CD4-positive, alpha-beta T cell treated with Interleukin-12 subunit alpha and Interleukin-12 subunit beta, for 1 hour (primary cell): ENCODE measurements at regions not wholly inside any gene's neighbourhood (a gene's known extent, or its start where the extent isn't known, plus 50 kb on each side); places are given as distances from the start of the nearest gene placed in this dataset.

Experiments
- DNase-seq: peaks from one replicate; pipeline ENCODE4 v3.0.0-alpha.2; 2020

DNA sequence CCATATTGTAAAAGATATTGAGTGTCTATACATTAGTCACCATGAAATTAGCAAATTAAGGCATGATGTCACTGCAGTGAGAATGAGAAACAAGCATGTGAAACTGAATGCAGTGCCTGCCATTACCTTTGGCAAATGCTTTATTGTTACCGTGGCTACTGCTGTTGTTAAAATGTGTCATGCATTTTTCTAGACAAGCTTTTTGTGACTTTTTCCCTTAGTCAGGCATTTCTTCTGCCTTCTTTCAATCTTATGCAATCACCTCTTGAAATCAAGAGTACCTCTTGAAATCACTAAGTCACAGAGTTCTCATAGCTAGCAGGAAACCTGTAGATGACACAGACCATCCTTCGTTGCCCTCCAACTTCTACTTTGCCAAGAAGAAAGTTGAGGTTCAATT is 461.7 kb upstream of the TENM4 start:
- no peak for DNase-seq

DNA sequence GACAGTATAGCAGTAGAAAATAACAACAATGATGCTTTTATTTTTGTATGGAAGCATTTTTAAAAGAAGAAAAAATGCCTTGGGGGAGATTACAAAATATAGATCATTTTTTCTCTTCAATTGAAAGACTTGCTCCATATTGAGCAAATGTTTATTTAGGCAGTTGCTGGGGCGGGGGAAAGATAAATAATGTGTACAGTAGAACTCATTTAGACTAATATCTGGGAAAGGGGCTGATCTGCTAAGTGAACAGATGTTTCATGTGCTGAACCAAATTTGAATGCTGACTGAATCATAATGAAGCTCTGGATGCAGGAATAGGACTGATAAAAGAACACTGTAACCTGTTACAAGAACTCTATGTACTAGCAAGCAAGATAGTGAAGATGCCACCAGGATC is 457.1 kb upstream of the TENM4 start:
- no peak for DNase-seq

DNA sequence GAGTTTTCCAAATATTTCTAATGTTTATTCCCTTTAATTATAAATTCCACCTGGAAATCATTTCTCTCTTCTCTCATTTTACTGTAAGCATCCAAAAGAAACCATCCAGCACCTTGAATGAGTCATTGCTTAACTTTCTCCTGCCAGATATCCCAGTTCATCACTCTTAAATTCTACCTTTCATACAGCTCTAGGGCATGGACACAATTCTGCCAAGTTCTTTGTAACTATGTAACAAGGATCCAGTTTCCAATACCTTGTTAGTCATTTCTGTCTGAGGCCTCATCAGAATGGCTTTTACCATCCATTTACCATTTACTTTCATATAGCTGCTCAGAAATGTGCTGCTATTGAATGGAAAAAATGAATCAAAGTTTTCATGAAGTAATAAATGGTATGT is 455.4 kb upstream of the TENM4 start:
- no peak for DNase-seq

DNA sequence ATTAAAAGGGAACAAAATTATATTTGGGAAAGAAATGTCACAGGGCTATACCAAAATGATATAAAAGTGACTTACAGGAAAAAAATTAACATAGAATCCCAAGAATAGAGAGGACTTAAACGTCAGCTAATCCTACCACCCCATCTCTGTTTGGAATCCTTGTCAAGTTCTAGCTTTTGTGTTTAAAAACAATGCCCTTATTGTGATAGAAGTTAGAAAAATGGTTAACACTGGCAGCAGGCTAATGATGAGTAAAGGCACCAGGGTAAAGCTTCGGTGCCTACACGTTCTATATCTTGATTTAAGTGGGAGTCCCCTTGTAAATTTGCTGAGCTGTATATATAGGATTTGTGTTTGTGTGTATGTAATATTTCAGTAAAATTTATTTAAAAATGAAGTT is 453.3 kb upstream of the TENM4 start:
- DNase-seq, result no peak

DNA sequence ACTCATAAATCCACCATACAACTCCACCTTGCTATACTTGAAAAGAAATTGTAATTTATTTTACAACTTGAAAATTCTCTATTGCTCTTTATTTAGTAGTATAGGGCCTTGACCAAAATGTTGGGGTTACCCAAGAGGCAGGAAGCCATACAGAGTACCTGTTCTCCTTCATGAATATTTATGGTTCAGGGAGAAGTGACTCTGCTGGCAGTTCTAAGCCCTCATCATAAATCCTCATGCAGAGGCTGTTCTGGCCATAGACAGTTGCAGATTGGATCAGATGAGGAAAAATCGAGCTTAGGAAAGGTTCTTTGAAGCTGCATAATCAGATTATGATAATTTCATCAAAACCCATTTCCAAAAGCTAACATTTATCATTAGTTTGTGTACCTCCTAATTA is 449.4 kb upstream of the TENM4 start:
- DNase-seq, result no peak

DNA sequence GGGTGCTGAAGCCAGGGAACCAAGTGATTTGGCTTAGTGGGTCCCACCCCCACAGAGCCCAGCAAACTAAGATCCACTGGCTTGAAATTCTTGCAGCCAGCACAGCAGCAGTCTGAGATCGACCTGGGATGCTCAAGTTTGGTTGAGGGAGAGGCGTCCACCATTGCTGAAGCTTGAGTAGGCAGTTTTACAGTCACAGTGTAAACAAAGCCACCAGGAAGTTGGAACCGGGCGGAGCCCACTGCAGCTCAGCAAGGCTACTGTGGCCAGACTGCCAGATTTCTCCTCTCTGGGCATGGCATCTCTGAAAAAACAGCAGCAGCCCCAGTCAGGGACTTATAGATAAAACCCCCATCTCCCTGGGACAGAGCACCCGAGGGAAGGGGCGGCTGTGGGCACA is 424.1 kb upstream of the TENM4 start:
- no peak for DNase-seq

DNA sequence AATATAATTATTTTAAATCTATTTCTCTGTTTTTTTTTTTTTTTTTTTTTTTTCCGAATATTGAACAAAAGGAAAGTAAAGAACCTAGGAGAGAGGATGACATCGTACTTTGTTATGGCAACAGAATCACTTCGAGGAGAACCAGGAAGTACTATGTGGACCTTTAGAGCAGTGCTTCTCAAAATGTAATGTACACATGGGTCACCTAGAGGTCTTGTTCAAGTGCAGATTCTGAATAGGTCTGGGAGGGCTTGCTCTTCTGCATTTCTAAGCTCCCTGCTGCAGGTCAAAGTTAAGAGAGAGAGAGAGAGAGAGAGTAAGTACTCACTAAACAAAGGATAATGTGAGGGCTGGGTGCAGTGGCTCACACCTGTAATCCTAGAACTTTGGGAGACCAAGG is 419.5 kb upstream of the TENM4 start:
- no peak for DNase-seq

DNA sequence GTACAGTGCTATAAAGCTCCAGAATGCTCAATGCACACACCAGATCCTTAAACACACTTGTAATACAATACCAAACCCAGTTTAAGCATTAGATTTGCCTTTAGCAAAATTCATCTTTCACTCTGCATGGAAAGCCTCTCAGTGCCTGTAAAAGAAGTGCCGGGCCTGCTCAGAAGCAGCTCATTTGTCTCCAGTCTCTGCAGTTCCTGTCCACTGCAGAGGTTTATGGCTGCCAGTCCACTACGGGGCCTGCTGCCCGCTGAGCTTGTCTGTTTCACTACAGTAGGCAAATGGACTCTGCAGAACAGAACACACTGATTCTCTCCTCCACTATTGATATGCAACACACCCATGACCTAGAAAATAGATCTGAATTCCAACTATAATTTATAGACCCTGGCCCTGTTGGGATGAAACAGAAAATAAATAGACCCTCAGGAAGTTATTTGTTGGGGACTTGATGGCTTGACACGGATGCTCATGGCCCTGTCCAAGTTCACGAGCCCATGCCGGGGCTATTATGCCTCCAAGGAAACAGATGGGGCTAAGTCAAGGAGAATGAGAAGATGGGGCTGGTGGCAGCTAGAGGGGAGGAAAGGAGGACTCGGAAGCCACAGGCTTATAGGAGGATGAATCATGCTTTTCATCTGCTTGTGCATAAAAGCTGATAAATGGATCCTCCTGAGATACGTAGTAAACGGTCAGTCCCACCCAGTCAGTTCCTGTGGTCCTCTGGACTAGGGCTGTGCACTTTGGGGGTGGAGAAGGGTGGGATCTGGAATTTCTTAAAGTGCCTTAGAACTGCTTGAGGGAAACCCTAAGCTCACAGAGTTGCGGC is 416.8 kb upstream of the TENM4 start:
- DNase-seq, result no peak

DNA sequence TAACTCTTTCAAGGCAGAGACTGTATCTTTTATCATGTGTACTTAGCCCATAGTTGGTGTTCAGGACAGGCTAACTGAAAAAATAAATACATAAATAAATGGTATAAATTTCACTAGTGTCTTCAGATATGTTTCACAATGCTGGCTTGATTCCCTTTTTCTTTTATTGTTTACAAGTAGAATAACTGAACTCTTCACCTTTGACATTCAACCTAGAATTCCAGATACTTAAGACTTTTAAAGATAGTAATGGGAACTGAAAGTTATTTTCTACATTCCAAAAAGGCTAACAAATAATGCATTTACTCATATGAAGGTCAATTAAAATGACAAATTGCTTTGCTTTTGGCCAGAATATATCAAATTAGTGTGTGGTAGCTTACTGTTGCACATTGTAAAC is 411.3 kb upstream of the TENM4 start:
- no peak for DNase-seq

DNA sequence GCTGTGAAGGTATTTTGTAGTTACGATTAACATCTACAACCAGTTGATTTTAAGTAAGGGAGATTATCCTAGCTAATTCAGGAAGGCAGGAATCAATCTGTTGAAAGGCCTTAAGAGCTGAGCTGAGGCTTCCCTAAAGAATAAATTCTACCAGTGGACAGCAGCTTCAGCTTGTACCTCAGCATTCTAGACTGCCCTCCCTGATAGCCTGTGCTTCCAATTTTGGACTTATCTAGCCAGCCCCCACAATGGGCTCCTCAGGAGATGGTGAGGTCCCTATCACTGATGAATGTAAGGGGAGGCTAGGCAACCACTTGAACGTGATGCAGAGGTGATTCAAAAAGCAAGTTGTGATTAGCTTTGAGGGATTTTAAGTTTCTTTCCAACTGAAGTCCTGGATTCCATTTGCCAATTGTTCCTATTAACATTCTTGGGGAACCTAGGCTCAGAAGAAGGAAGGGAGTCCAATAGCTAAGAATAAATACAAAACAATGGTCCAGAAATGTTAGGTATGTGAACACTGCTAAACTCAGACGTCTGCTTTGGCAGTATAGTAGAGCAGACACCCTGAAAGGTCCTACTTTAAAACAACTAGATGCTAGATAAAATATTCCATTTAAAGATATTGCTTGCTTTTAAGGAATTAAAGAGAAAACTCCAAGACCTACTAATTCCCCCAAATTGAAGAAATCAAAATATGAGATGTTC is 404.3 kb upstream of the TENM4 start:
- no peak for DNase-seq

DNA sequence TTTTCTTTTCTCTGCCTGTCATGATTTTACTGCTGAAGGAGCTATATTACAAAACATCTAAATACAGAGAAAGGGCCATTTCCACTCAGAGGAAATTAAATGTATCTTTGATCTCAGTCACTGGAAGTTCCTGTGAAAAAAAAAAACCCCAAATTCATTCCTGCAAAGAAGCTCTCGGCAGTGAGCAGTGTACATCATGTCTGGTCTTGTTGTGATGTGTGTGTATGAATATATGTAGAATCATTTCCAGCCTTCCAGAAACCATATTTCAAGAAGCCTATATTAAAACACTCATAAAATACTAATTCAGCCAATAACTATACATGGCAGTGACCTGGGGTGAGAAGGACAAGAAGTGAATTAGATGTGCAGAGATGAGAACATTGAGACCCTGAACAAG is 393.2 kb upstream of the TENM4 start:
- DNase-seq, result no peak

DNA sequence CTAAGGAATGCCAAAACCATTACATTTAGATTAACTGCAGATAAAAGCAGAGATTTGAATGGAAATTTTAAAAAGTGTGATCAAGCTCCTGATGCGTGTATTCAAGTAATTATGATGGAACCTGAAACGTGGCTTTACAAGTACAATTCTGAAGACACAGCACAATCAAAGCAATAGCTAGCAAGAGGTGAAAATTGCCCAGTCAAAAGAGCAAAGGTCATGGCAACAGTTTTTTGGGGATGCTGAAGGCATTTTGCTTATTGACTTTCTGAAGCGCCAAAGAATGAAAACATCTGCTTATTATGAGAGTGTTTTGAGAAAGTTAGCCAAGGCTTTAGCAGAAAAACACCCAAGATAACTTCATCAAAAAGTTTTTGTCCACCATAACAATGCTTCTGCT is 389.6 kb upstream of the TENM4 start:
- no peak for DNase-seq

DNA sequence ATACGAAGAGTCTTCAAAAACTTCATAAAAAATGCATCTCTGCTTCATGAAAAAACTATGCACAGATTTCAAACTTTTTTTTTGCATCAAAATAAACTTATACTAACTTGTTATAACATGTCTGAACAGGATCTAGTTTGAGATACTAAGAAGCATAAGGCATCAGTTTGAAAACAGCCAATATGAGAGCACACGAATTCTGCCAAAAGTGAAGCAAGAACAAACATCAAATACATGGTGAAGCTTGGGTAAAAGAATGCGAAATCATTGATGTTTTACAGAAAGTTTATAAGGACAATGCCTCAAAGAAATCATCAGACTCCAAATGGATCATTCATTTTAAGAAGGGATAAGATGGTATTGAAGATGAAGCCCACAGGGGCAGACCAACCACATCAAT is 389.1 kb upstream of the TENM4 start:
- no peak for DNase-seq

DNA sequence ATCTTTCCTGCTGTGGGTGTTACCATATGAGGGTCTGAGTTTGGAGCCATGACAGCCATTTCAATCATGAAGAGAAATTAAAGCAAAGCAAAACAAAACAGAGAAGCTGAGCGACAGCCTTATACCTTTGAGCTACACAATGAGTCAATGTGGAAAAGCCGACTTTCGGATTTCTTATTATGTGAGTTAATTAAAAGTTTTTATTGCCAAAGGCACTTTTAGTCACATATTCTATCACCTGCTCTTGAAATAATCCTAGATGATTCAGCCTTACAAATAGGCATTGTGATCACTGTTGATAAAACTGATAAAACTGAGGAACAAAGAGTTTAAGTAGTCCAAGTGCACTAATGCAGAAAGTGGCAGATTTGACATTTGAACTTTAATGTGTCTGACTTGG is 381.9 kb upstream of the TENM4 start:
- DNase-seq, result no peak

DNA sequence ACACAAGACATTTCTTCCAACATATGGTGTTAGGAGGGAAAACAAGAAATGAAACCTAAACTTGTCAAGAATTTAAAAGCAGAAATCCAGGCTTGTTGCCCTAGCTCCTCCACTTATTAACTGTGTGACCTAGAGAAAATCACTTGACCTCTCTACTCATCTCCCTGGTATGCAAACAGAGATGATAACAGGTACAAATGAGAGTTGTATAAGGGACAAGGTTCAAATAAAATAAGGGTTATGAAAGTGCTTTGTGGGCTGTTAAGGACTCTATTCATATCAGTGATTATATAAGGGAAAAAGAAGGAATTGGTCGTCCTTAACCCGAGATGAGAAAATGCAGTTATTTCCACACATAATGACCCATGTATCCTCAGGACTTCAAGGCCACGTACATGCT is 372.7 kb upstream of the TENM4 start:
- no peak for DNase-seq

DNA sequence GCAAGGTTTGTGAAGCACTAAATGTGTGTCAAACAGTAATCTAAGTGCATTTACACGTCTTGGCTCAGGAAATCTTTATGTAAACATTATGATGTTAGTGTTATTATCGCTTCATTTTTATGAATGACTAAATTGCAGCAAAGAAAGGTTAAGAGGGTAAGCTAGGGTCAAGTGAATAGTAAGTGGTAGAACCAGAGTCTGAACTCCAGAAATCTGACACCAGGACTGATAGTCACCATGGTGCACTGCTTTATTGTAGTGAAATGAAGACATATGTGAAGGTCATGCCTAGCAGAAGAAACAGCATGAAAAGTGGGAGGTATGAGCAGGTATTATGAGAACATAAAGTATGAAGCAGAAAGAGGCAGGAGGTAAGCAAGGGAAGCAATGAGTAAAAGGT is 368.7 kb upstream of the TENM4 start:
- DNase-seq, result no peak

DNA sequence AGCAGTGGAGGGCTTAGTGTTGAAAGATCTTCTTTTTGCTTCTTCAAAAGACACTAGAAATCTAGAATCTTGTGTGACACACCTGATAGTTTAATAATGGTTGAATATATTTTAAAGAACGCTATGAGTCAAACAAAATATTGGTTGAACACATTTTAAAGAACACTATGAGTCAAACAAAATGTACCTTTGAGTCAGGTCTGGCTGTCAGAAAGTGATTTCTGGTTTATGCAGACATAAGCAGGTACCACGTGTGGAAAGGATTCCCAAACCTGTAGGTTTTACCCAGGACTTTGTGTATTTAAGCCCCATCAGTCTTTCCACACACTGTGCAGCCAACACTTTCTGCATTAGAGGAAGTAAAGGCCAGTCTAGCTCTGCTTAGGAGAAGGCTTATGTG is 366.7 kb upstream of the TENM4 start:
- DNase-seq, result no peak

DNA sequence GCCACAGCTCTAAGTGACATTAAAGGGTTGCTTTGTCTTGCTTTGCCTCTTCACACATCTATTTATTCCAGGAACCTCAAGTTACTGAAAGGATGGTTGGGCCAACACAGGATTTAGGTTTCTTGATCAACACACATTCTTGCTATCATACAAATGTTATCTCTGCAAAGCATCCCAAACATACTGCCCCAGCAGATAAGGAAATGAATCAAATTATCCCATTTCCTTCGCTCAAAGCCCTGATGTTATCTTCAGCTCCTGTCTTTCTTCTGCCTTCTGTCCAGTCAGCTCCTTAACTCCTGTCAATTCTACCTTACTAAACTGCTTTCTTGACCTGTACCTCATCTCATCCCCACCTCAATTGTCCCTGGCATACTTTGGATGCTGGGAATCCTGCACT is 355.9 kb upstream of the TENM4 start:
- no peak for DNase-seq

DNA sequence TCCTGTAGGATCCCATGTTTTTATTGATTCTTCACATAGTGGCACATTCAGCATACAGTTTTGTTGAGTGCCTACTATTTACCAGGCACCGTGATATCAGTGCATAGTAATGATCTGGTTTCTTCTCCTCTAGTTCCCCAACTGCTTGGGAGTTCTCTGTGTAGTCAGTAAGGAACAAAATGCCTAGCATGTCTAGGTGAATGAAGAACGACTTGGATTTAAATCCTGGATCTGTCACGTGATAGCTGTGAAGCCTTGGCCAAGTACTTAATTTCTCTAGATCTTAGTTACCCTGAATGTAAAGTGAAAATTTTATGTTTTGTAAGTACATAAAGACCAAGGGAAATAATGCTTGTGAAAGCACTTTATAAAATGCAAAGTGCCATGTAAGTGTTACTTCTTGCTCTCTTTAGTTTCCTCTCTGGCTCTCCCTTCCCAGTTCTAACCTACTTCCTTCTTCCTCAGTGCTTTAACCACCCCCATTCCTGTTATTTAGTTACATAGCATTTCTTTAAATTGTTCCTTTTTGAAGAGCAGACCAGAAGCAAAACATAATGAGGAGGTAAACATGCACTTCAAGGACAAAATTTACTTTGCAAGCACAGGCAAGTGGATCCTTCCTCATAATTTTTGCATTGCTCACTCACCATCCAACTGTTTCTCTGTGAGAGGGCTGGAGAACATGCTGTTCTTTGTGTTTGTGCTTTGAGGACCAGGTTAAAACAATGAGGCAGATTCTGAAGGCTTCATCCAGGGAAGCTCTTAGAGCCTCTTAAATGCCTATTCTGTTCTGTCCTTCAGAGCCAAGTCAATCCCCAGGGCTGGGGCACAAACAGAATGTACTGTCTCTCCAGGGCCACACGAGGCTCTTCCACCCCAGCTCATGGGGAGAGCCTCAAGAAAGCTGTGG is 353.9 kb upstream of the TENM4 start:
- DNase-seq, result no peak

DNA sequence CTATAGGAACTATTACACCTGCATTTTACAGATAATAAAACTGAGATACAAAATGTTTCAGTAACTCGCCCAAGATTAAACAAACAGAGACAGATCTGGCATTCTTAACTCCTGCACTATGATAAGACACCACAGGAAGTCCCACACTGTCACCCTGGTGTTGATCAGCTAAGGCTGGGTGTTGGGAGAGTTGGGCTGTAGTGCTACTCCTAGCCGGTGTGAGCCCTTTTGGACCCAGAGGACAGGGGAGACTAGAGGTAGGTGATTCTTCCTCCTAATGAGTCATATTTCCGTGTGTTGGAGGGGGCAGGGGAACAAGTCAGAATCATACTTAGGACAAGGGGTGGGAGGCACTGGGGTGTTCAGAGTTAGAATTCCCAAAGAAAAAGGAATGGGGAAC is 353.2 kb upstream of the TENM4 start:
- no peak for DNase-seq

DNA sequence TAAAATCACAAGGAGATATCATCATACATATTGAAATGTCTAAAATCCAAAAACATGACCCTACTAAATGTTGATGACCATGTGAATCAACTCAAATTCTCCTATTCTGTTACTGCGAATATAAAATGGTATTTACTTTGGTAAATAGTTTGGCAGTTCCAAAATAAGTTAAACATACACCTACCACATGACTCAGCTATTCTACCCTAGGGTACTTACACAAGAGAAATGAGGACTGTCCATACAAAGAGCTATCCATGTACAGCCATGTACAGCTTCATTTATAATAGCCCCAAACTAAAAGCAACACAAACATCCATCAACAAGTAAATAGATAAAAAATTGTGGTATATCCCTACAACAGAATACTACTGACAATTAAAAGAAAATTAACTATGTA is 346.1 kb upstream of the TENM4 start:
- no peak for DNase-seq

DNA sequence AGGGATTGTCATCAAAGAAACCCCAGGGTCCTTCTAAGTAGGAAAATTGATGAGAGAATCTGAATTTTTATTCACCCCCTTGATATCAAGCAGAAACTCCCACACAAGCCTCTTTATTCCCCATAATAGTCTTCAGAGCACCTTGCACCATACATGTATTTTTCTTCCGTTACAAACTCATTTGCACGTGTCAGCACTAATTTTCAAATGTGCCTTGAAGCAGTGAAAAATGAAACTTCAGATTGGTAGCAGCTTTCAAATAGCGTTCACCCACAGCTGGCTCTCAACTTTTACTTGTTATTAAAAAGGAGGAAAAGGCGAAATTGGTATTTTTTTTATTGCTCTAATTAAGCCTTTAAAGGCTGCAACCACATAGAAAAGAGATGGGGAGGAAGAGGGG is 343.0 kb upstream of the TENM4 start:
- DNase-seq, result no peak

DNA sequence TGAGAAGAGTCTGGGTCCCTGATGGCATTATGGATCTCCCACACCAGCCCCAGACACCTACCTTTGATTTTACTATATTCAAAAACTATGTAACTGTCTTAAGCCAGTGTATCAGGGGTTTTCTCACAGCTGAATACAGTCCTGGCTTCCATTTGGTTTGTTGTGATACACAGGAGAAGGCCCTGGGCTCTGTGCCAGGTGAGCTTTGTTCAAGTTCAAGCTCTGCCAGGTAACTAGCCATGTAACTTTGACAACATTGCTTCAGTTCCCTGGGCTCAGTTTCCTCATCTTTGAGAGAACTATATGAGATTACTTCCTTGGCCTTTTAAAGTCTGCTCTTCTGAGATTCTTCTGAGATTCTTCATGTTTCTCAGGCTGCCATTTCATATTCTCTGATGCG is 327.5 kb upstream of the TENM4 start:
- DNase-seq, result no peak
